GDM1 (cell line): ENCODE measurements at regions not wholly inside any gene's neighbourhood (a gene's known extent, or its start where the extent isn't known, plus 50 kb on each side); places are given as distances from the start of the nearest gene placed in this dataset.
"Not testable (repeated sequence)": the region's sequence is repeated elsewhere in the genome, so short reads cannot be mapped to it uniquely, and the experiment has no call there.

Experiments
- DNase-seq: peaks from one replicate; lab custom pipeline; 2025; lab: John Stamatoyannopoulos, UW

DNA sequence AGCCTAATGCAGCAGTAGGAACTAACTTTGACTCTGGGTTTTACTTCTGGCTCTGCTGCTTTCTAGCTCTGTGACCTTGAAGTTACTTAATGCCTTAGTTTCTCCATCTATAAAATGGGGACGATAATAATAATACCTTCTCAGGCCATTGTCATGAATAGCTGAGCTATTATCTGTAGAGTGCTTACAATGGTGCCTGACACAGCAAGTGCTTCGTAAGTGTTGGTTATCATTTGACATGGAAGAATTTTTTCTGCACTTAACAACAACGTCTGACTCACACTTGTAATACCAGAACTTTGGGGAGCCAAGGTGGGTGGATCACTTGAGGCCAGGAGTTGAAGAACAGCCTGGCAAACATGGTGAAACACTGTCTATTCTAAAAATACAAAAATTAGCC, 140.5 kb downstream of the ARL4A start:
- no peak for DNase-seq

DNA sequence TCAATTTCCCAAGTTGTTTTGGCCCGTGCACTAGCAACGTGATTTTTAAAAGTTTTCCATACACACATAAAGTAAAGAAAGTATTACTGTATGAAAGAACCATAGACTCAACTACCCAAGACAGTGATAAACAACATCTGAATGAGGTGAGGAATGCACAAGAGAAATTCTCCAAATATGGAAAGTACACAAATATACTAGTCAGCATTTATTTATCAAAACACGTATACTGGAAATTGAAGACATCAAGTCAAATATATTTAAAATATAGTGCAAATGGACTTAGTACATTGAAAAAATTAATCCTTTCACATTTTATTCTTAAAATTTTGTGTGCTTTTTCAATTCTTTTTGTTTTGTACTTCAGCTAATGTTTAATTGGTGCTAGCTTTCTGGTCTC, 143.6 kb downstream of the ARL4A start:
- no peak for DNase-seq

DNA sequence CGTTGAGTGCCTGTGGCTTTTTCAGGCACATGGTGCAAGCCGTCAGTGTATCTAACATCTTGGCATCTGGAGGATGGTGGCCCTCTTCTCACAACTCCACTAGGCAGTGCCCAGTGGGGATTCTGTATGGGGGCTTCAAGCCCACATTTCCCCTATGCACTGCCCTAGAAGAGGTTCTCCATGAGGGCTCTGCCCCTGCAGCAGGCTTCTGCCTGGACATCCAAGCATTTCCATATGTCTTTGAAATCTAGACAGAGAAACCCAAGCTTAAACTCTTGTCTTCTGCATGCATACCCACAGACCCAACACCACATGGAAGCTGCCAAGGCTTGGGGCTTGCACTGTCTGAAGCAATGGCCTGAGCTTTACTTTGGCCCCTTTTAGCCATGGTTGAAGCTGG, 146.4 kb downstream of the ARL4A start:
- DNase-seq, result no peak

DNA sequence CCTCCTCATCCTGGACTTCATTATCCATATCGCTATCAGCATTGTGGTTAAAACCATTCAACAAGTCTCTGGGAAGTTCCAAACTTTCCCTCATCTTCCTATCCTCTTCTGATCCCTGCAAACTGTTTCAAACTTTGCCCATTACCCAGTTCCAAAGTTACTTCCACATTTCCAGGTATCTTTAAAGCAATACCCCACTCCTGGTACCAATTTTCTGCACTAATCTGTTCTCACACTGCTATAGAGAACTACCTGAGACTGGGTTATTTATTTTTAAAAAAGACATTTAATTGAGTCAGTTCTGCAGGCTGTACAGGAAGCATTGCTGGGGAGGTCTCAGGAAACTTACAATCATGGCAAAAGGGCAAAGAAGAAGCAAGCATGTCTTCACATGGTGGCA, 147.3 kb downstream of the ARL4A start:
- no peak for DNase-seq

DNA sequence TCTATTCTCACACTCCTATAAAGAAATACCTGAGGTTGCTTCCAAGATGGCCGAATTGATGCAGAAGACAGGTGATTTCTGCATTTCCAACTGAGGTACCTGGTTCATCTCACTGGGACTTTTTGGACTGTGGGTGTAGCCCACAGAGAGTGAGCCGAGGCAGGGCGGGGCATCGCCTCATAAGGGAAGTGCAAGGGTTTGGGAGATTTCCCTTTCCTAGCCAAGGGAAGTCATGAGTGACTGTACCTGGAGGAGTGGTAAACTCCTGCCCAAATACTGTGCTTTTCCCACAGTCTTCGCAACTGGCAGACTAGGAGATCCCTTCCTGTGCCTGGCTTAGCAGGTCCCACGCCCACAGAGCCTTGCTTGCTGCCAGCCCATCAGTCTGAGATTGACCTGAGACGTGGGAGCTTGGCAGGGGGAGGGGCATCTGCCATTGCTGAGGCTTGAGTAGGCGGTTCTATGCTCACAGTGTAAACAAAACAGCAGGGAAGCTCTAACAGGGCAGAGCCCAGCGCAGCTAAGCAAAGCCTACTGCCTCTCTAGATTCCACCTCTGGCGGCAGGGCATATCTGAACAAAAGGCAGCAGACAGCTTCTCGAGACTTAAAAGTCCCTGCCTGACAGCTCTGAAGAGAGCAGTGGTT, 152.2 kb downstream of the ARL4A start:
- no peak for DNase-seq

DNA sequence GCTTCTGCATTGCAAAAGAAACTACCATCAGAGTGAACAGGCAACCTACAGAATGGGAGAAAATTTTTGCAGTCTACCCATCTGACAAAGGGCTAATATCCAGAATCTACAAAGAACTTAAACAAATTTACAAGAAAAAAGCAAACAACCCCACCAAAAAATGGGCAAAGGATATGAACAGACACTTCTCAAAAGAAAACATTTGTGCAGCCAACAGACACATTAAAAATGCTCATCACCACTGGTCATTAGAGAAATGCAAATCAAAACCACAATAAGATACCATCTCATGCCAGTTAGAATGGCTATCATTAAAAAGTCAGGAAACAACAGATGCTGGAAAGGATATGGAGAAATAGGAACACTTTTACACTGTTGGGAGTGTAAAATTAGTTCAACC, 157.3 kb downstream of the ARL4A start:
- not testable (repeated sequence) for DNase-seq

DNA sequence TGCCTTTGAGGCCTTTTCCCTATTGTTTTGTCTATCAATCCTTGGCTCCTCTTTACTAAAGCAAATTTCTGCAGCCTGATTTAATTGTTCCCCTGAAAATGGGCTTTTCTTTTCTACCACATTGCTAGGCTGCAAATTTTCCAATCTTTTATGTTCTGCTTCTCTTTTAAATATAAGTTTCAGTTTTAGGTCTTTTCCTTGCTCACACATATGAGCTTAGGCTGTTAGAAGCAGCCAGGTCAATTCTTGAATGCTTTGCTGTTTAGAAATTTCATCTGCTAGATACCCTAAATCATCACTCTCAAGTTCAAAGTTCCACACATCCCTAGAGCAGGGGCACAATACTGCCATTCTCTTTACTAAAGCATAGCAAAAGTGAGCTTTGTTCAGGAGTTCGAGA, 159.6 kb downstream of the ARL4A start:
- DNase-seq, result no peak

DNA sequence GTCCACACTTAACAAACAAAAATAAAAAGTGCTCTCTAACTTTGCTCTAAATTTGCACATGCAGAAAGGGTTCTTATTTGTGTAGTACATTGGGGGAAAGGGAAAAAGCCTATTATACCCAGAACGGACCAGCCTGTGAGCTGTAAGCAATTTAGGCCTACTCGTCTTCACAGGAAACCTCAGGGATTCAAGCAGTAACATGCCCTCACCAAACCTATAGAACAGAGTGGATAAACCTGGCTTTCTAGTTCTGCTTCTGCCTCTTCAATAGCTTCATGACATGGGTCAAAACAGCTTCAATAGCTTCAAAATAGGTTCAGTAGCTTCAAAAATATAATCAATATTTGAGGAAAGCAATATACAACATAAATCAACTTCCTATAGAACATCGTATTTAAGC, 163.7 kb downstream of the ARL4A start:
- DNase-seq, result no peak

DNA sequence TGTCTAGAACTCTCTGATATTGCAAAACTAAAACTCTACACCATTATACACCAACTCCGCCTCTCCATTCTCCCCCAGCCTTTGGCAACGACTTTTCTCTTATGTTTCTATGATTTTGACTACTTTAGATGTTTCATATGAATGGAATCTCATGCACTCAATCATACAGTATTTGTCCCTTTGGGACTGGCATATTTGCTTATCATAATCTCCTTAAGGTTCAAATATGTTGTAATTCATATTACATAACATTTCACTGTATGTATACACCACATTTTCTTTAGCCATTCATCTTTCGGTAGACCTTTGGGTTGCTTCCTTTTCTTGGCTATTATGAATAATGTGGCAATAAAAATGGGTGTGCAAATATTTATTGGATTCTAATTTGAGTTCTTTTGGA, 164.4 kb downstream of the ARL4A start:
- no peak for DNase-seq

DNA sequence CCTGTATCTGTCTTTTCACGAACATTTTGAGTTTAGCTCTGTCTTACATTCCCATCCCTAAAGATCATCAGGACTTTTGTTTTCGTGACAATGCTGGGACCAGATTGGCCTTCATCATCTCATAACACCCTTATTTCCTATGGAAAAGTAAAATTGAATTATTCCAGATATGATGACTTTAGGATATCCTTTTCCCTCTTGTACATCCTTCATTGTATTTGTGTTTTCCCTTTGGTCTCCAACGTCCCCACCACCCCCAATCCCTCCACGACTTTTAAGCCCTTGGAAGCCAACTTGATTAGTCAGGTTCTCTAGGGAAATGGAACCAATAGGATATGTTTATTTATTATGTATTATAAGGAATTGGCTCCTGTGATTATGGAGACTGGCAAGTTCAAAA, 167.6 kb downstream of the ARL4A start:
- no peak for DNase-seq

DNA sequence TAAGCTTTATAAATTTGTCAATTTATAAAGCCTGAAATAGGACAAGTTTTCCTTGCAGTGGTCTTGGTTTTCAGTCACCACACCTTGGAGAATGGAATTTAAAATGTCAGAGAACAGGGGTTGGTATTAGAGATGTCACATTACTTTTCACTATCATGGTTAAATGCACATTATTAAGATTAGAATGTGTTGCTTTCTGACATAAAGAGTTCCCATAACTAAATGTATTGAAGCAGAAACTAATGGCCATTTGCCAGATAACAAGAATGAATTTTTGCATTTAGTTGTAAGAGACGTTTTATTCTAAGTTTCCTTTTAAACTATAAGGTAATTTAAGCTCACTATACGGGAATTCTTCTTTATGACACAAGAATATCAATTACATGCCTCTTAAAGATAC, 172.3 kb downstream of the ARL4A start:
- no peak for DNase-seq

DNA sequence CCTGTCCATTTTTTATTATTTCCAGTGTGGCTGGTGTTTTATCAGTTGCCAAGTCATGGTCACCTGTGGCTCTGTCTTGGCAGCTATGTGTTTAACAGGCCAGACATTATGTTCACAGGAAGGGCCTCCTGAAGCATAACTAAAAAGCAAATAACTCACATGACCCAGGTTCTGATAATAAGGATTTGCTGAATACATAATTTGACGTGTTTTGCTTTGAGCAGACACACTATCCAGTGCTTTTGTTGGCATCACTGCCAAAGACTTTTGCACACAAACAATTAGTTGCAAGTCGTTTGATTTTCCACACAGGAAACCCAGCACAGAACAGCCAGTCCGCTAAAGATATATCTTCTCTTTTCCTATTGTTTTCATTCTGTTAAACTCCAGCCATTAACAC, 173.6 kb downstream of the ARL4A start:
- no peak for DNase-seq

DNA sequence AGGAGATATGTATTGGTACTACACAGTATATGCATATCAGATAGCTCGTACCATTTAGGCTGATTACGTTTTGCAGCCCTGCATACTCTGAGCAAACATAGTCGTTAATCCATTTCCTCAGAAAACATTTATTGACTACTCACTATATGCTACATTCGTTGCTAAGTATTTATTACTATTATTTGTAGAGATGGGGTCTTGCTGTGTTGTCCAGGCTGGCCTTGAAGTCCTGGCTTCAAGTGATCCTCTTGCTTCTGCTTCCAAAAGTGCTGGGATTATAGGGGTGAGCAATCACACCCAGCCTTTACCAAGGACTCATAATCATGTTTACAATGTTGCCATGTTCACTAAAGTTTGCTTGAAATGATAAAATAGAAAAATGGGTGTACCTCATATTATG, 174.7 kb downstream of the ARL4A start:
- no peak for DNase-seq

DNA sequence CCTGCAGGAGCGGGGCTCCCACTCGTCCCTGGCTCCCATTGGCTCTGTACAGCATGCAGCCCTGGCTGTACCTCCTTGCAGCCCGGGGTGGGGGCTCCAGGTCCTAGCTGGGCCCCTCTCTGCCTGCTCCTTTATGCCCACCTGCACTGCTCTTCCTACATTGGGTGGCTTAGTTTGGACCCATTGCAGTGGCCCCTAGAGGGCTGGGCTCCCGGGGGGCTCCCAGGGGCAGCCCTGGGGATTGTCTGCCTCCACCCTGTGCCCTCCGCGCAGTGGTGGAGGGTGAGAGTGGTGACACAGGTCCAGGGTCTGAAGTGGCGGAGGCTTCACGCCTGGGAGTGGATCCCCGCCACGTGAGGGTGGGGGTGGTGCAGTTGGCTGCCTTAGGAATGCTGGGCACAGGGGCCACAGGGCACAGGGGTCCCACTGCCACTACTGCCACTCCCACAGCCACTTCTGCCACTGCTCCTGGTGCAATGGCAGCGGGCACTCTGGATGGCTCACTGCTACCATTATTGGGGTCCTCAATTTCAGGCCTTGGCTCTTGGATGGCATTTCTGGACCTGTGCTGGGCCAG, 177.1 kb downstream of the ARL4A start:
- DNase-seq, result no peak

DNA sequence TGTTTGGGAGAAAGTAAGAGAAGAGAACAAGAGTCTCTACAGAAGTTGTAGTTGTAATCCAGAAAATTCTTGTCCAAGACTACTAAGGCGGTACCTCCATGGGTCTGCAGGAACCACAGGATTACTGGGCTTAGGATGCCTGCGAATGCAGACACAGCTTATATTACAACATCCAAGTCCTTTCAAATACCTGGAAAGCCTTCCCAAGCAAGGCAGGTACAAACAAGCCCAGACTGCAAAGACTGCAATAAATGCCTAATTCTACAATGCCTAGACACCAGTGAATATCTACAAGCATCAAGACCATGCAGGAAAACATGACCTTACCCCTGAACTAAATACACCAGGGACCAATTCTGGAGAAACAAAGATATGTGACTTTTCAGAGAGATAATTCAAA, 178.2 kb downstream of the ARL4A start:
- DNase-seq, result no peak

DNA sequence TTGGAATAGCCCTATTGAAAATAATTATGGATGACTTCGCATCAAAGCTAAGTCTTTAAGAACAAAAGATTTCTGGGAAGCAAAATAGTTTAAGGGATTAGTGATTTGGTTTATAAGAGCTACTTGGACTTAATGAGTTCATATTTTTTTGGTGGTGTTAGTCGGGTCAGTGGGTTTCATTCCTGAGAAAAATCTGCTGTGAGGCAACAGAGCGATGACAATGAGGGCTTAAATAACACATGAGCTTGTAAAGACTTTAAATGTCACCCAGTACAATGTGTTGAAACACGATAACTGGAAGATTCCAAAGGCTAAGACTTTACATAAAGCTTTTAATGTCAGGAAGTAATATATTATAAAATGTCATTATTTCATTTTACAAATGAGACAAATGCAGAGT, 178.8 kb downstream of the ARL4A start:
- DNase-seq, result no peak

DNA sequence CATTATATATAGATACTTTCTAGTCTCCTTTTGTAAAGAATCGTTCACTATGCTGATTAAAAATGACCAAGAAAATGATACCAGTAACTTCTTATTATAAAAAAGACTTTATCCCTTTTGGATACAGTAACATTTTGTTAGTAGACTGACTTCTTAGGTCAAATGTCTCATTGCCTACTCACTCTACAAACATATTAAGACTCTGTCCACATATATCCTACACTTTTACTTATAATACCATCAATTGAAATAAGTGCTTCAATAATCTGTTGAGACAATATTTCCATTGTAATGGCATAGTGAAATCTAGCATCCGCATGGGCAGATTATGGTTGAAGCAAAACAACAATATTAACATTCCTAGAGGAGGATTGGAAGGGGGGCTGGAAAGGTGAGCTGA, 180.6 kb downstream of the ARL4A start:
- DNase-seq, result no peak

DNA sequence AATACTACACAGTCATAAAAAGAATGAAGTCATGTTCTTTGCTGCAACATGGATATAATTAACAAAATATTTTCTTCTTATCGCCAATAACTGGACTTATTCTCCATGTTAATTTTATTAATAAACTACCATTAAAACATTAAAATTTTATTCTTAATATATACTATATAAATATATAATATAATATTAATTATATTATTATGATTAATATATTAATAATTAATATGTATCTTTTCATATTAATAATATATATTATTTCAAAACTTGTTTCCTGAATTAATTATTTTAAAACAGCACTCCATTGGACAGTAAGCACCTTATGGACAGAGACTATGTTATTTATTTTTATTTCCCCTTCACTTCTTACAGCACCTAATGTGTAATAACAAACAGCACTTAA, 182.8 kb downstream of the ARL4A start:
- no peak for DNase-seq

DNA sequence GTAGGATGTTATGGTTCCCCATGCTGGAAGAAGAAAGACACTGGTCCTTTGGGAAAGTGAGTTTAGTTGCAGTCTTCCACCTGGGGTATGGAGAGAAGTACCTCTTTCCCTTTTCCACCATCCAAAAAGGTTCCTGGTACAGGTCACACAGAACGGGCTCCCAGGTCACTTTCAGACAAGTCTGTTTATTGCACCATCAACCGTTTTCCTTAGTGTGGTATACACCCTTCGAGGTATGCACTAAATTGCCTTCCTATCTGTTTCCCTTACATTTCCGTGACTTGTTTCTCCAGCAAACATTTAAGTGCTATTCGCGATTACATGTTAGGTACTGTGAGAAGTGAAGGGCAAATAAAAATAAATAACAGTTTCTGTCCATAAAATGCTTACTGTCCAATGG, 185.1 kb downstream of the ARL4A start:
- DNase-seq, result no peak

DNA sequence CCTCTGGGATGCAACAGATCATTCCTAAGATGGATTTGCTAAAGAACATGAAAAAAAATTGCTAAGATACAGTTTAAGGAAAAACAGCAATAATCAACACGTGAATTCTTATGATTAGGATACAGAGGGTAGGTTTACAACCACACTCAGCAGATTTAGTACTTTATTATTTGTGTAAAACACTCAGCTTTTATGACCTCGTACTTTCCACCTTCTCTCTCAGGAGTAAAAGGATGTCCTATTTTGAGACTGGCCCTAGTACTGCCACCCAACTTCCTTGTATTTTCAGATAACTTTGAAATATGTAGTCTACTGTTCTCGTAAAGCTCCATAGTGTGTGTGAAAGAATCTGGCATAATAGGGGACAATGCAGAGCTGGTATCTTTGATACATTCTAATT, 186.1 kb downstream of the ARL4A start:
- DNase-seq, result no peak

DNA sequence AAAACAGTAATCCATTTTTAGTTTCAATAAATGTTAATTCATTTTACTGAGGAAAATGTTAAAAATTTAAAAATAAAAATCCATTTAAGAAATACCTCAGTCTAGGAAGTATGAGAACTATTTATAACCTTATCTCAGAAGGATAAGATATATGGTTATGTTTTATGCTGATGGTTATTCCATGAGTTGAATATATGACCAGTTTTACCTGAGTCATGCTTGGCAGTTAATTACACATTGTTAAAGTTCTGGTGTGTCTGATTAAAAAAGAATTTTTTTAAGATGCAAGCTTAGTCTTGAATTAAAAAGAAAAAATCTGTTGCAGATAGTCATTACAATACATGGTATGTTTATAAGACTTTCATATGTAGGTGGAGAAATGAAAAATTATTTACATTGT, 191.7 kb downstream of the ARL4A start:
- DNase-seq, result no peak

DNA sequence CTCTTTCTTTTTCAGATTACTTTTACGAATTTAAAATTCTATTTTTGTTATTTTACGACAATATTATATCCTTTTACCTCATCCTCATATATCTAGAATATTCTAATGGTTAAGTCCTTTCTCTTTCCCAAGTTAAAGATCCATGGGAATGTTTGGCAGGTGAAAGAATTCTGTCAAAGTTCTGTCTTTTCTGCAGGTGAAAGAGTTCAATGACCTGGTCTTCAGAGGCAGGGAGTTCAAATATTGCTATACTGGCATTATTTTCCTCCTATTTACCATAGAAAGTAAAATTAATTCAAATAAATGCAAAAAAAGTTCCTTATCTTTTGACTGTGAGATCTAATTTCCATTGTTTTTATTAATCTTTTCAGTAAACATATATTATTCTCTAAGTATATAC, 194.3 kb downstream of the ARL4A start:
- DNase-seq, result no peak

DNA sequence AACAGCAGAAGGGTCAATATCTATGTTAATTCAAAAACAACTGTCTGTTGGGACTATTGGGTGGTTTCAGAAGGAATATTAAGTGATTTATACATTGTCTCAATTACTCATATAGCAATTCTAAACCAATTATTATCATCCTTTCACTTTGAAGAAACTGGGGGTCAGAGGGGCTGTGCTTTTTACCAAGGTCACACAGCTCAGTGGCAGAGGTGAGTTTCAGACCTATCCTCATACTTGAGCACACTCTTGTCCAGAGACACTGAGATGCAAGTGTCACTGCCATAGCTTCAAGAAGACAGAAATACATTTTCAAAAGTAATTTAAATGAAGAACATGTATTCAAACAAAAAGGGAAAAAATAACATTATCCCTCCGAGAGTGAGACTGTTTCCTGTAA, 195.3 kb downstream of the ARL4A start:
- DNase-seq, result no peak

DNA sequence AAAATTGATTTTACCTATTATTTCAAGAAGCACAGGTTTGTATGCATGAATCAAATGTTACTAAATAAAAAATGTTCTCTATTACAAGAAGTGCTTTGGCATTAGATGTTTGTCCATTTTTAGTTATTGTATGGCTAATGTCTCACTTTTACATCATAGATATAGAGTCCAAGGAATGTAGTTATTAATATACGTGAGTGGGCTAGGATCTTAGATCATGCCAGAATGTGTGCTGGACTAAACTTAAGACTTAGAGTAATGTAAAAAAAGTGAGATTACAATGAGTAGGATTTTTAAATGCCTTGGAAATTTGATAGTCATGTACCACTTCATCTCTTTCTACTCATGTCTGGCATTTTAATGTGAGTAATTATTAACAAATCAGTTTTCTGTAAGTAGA, 196.6 kb downstream of the ARL4A start:
- DNase-seq, result no peak
